ENCODE measurements at regions not wholly inside any gene's neighbourhood (a gene's known extent, or its start where the extent isn't known, plus 50 kb on each side); places are given as distances from the start of the nearest gene placed in this dataset.

DNA sequence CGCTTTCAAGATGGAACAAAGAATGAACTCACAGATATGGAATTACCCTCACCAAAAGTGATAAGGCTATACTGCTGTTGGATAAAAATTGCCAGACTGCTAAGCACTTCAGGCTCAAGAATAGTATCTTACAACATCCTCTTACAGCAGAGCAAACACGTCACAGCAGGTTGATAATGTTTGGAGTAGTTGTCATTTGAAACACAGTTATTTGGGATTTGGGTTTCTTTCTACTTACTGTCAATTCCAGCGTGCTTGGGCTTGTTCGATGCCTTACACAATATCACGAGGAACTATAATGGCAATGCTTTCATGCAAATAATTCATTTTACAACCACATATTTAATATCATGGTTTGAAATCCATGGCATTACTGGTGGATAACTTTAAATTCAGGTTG is 1223.7 kb upstream of the AGA start:
- intact Hi-C loops (cut with micrococcal nuclease; ENCODE audit: unreplicated experiment): no loop called here
- ATAC-seq (no peak), FAIRE-seq (no peak), DNase-seq (ENCODE audit: low read depth, low spot score) (no peak)
- ChIA-PET SMC1A (ENCODE audit: uncharacterized antibody, unreplicated experiment) (interaction anchor here (0.7 kb wide), 1 partner anchor 228 kb away, joined by 3 read pairs; no protein-coding TSS in a partner anchor), CTCF (no interaction called here), RAD21 (ENCODE audit: unreplicated experiment) (no interaction called here), POLR2A (interaction anchor here (0.6 kb wide), 1 partner anchor 10 kb away, joined by 3 read pairs; no protein-coding TSS in a partner anchor)
- Histone ChIP-seq H3K36me3 (ENCODE audit: control insufficient read depth in 2 of 2, insufficient read depth in 2 of 2, low read length in 1 of 2) (no peaks in the 10 kb centered on the region), H3K4me3 (no peak overlapping the region), H4K20me1 (ENCODE audit: control insufficient read depth, insufficient read depth) (no peaks in the 10 kb centered on the region), H3K79me2 (ENCODE audit: control insufficient read depth, insufficient read depth, low read length) (no peaks in the 10 kb centered on the region), H2AFZ (ENCODE audit: control insufficient read depth, low read depth, low read length) (no peak overlapping the region), H3K9me3 (replicated peaks; ENCODE audit: control insufficient read depth, insufficient read depth, low read length) (no peaks in the 10 kb centered on the region), H3K27me3 (replicated peaks in 1 of 2; ENCODE audit: control insufficient read depth in 2 of 2, insufficient read depth in 2 of 2, low read length in 1 of 2) (no peaks in the 10 kb centered on the region), H3K4me1 (ENCODE audit: control insufficient read depth, insufficient read depth, low read length) (no peaks in the 10 kb centered on the region), H3K9ac (ENCODE audit: control insufficient read depth, insufficient read depth, low read length) (no peak overlapping the region), H3K27ac (ENCODE audit: control insufficient read depth, insufficient read depth) (no peak overlapping the region), H3K4me2 (ENCODE audit: control insufficient read depth, insufficient read depth) (no peak overlapping the region)
- in situ Hi-C loops (cut with MboI): no loop called here
- TF ChIP-seq, protein P1, sequence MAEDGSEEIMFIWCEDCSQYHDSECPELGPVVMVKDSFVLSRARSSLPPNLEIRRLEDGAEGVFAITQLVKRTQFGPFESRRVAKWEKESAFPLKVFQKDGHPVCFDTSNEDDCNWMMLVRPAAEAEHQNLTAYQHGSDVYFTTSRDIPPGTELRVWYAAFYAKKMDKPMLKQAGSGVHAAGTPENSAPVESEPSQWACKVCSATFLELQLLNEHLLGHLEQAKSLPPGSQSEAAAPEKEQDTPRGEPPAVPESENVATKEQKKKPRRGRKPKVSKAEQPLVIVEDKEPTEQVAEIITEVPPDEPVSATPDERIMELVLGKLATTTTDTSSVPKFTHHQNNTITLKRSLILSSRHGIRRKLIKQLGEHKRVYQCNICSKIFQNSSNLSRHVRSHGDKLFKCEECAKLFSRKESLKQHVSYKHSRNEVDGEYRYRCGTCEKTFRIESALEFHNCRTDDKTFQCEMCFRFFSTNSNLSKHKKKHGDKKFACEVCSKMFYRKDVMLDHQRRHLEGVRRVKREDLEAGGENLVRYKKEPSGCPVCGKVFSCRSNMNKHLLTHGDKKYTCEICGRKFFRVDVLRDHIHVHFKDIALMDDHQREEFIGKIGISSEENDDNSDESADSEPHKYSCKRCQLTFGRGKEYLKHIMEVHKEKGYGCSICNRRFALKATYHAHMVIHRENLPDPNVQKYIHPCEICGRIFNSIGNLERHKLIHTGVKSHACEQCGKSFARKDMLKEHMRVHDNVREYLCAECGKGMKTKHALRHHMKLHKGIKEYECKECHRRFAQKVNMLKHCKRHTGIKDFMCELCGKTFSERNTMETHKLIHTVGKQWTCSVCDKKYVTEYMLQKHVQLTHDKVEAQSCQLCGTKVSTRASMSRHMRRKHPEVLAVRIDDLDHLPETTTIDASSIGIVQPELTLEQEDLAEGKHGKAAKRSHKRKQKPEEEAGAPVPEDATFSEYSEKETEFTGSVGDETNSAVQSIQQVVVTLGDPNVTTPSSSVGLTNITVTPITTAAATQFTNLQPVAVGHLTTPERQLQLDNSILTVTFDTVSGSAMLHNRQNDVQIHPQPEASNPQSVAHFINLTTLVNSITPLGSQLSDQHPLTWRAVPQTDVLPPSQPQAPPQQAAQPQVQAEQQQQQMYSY (CRISPR knock-in tag; IDR thresholded peaks at IDR 0.05): no peak
- no peak for TF ChIP-seq EGR1 (IDR thresholded peaks at IDR 0.05; ENCODE audit: borderline replicate concordance in 1 of 2, low read depth in 2 of 2, low read length in 2 of 2)
- TF ChIP-seq NFYA (IDR thresholded peaks at IDR 0.05; ENCODE audit: borderline replicate concordance, low read depth, low read length): no peak
- no peak for TF ChIP-seq NR2C1 (IDR thresholded peaks at IDR 0.05)
- no peak for TF ChIP-seq EED (IDR thresholded peaks at IDR 0.05; ENCODE audit: low read depth)
- TF ChIP-seq TCF12 (IDR thresholded peaks at IDR 0.05; ENCODE audit: low read depth, low read length): no peak
- no peak for TF ChIP-seq KLF5 (IDR thresholded peaks at IDR 0.05; ENCODE audit: partially characterized antibody)
- no peak for TF ChIP-seq RCOR1 (conservative IDR thresholded peaks at IDR 0.05; ENCODE audit: low read depth, low read length)
- TF ChIP-seq CBFB (IDR thresholded peaks at IDR 0.05; ENCODE audit: low read depth): no peak
- TF ChIP-seq HDAC6 (IDR thresholded peaks at IDR 0.05; ENCODE audit: unreplicated experiment): no peak
- TF ChIP-seq ZNF384 (IDR thresholded peaks at IDR 0.05; ENCODE audit: borderline replicate concordance, low read depth, low read length): no peak
- no peak for TF ChIP-seq SUPT20H (IDR thresholded peaks at IDR 0.05; ENCODE audit: borderline replicate concordance, control insufficient read depth, low read depth, low read length)
- TF ChIP-seq FOXK2 (IDR thresholded peaks at IDR 0.05): no peak
- TF ChIP-seq CHD1 (IDR thresholded peaks at IDR 0.05; ENCODE audit: low read depth, low read length): no peak
- TF ChIP-seq SMARCA5 (IDR thresholded peaks at IDR 0.05): no peak
- no peak for TF ChIP-seq POLR2A (IDR thresholded peaks at IDR 0.05; ENCODE audit: low read depth, low read length)
- no peak for TF ChIP-seq IKZF1 (conservative IDR thresholded peaks at IDR 0.05)
- TF ChIP-seq, protein P2, sequence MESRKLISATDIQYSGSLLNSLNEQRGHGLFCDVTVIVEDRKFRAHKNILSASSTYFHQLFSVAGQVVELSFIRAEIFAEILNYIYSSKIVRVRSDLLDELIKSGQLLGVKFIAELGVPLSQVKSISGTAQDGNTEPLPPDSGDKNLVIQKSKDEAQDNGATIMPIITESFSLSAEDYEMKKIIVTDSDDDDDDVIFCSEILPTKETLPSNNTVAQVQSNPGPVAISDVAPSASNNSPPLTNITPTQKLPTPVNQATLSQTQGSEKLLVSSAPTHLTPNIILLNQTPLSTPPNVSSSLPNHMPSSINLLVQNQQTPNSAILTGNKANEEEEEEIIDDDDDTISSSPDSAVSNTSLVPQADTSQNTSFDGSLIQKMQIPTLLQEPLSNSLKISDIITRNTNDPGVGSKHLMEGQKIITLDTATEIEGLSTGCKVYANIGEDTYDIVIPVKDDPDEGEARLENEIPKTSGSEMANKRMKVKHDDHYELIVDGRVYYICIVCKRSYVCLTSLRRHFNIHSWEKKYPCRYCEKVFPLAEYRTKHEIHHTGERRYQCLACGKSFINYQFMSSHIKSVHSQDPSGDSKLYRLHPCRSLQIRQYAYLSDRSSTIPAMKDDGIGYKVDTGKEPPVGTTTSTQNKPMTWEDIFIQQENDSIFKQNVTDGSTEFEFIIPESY (IDR thresholded peaks at IDR 0.05): no peak
- BruUV-seq (replicated peaks): no TSS peak
- 48% methylated on average over 5 of the region's 5 CpGs for WGBS (ENCODE audit: insufficient coverage, insufficient replicate concordance, low lambda C conversion rate, missing lambda C conversion rate)

All from GM12878 (cell line).